22Rv1 (cell line): ENCODE measurements at regions not wholly inside any gene's neighbourhood (a gene's known extent, or its start where the extent isn't known, plus 50 kb on each side); places are given as distances from the start of the nearest gene placed in this dataset.
A peak's percentile ranks its signal among the peaks of the same experiment; 100 is the strongest.

Source experiments
- H3K27ac ChIP-seq: fragments of 450-650 bp; 2 replicates; pipeline ENCODE4 v1.5.1; 2017
- ZFX ChIP-seq: fragments of 450-650 bp; IDR thresholded peaks from 2 replicates; pipeline ENCODE4 v1.6.1; 2017; ENCODE audit warnings: antibody characterized with exemption, borderline replicate concordance
- TF ChIP-seq, protein P1 (sequence below): fragments of 450-650 bp; IDR thresholded peaks from 2 replicates; pipeline ENCODE4 v1.5.1; 2017; ENCODE audit warnings: mild to moderate bottlenecking

DNA sequence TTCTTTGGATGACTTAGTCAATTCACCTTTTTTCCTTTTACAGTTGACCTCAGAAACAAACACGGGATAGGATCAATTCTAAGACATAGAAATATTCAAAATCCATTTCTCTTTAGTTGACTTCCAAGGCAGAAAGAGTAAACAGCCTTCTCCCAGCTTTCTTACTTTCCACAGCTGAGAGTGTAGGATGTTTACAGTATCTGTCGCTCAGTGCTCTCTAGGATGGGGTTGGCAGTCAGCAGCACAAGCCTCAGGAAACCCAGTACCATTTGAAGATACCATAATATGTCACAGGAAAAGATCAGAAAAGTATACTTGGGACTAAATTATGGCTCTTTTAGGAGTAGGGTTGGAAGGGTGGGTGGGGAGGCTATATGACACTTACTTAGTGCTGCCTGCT, 88.2 kb downstream of the OGFRL1 start:
- TF ChIP-seq ZFX, result no peak
- TF ChIP-seq, protein P1, sequence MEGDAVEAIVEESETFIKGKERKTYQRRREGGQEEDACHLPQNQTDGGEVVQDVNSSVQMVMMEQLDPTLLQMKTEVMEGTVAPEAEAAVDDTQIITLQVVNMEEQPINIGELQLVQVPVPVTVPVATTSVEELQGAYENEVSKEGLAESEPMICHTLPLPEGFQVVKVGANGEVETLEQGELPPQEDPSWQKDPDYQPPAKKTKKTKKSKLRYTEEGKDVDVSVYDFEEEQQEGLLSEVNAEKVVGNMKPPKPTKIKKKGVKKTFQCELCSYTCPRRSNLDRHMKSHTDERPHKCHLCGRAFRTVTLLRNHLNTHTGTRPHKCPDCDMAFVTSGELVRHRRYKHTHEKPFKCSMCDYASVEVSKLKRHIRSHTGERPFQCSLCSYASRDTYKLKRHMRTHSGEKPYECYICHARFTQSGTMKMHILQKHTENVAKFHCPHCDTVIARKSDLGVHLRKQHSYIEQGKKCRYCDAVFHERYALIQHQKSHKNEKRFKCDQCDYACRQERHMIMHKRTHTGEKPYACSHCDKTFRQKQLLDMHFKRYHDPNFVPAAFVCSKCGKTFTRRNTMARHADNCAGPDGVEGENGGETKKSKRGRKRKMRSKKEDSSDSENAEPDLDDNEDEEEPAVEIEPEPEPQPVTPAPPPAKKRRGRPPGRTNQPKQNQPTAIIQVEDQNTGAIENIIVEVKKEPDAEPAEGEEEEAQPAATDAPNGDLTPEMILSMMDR, result no peak
- H3K27ac ChIP-seq, result no peak overlapping the region

DNA sequence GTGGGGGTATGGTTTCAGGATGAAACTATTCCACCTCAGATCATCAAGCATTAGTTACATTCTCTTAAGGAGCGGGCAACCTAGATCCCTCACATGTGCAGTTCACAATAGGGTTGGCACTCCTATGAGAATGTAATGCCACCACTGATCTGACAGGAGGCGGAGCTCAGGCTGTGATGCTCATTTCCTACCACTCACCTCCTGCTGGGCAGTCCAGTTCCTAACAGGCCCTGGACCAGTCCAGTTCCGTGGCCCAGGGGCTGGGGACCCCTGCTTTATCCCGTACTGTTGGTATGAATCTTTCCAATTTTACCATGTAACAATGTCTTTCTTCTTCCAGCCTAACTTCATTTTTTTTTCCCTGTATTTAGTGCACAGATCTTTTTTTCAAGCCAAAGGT, 94.9 kb downstream of the OGFRL1 start:
- no peak for TF ChIP-seq ZFX
- TF ChIP-seq, protein P1, result no peak

DNA sequence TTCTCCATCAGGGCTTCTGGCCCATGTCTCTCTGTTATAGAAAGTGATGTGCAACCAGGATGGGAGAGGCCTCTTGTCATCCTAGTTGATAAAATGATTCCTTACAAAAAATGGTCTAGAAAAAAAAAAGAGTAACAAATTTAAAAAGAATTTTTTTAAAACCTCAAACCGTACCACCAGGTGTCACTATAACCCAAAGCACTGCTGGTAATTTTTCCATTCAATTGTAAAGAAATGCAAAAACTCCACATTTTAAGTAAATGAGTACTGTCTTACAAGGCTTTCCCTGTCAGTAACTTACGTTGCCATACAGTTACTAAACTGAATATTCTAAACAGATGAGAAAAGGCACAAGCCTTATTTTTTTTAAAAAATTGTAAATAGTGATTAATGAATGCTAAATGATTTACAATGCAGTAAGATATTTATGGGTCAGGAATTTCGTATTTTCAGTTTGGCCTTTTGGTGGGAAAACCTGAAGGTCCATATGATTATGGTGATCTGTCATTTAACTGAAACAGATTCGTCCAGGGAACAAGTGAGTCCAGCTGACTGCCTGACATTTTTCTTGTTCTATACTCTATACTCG, 95.4 kb downstream of the OGFRL1 start:
- no peak for TF ChIP-seq ZFX
- TF ChIP-seq, protein P1, result peak; percentile 86
- H3K27ac ChIP-seq, result no peak overlapping the region

More for the DNA sequence above, 94.9 kb downstream of the OGFRL1 start:
- no peak overlapping the region for H3K27ac ChIP-seq

DNA sequence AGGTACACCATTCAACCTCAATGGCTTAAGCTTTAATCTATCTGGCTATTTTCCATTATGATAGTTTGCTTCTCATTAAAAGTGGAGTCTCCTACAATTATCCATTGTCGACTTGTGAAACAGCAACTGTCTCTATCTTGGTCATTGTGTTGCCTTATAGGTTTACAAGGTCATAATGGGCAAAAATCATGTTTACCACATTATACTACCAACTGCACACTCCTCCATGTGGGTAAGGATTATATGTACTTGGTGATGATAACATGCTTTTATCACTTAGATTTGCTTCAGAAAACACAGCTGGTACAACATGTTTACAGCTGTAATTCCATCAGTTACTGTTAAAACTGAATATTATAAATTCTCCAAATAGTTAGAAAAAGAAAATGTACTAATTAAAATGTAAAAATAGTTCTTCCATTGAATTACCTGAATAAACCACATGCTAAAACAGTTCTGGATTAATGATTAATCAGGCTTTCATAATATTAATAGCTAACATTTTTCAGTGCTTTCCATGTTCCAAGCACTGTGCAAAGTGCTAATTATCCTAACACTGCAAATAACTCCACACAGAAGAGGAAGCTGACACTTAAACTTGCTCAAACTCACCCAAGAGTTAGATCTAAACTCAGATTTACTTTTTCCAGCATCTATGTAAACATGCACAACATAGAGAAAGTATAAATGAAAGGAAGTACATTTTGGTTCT, 96.7 kb downstream of the OGFRL1 start:
- no peak overlapping the region for H3K27ac ChIP-seq
- TF ChIP-seq, protein P1, result no peak
- no peak for TF ChIP-seq ZFX

DNA sequence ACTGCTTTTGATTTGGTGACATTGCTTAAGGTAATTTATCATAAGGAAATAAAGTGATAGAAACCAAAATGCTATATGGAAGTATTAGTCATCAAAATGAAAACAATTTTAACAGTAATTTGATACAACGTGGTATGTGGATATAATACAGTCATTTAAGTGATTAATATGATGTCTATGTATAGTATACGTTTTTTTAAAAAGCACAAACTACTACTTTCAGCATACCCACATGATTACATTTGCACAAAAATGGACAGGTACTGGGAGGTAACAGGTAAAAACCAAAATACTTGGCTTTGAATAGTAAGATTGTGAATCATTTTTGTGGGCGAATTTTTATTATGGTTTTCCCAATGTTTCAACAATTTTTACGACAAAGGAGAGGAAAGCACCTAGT, 97.6 kb downstream of the OGFRL1 start:
- TF ChIP-seq ZFX, result no peak
- TF ChIP-seq, protein P1, result no peak
- H3K27ac ChIP-seq, result no peak overlapping the region

DNA sequence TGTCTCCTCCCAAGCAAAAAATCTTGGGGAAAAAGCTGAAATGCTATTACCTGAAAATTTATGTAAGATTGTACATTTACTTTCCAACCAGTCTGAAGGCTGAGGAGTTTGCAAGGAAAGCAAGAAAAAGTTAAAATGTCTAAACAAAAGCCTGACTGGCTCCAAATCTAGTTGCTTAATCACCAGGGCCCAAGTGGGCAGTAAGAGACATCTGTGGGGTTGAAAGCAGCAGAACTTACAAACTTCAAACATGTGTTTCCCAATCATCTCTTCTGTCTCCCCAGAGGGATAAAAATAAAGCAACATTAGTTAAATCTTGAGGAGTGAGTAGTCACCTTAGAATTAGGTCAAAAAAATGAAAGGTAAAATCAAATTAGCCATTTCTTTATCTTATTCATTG, 98.6 kb downstream of the OGFRL1 start:
- H3K27ac ChIP-seq, result no peak overlapping the region

More for the DNA sequence above, 98.6 kb downstream of the OGFRL1 start:
- TF ChIP-seq, protein P1, result no peak
- no peak for TF ChIP-seq ZFX
